ENCODE measurements at regions not wholly inside any gene's neighbourhood (a gene's known extent, or its start where the extent isn't known, plus 50 kb on each side); places are given as distances from the start of the nearest gene placed in this dataset.

GRCh38 chr9:108724652-108725051, 131.1 kb downstream of the ACTL7B start:
- no peak for DNase-seq (ENCODE audit: low spot score)
- no peak for TF ChIP-seq CTCF (IDR thresholded peaks at IDR 0.05)
- Histone ChIP-seq H3K4me1 (peaks cover 0 to 9% of the 10 kb centered on the region in 2 donors), H3K9me3 (no peaks in the 10 kb centered on the region), H3K4me3 (no peak overlapping the region), H3K36me3 (no peaks in the 10 kb centered on the region), H3K27me3 (no peaks in the 10 kb centered on the region), H3K27ac (no peak overlapping the region)

GRCh38 chr9:108724122-108724521, 131.7 kb downstream of the ACTL7B start:
- H3K4me3 ChIP-seq, result no peak overlapping the region
- no peaks in the 10 kb centered on the region for H3K9me3 ChIP-seq
- peaks cover 0 to 9% of the 10 kb centered on the region in 2 donors for H3K4me1 ChIP-seq
- no peak for TF ChIP-seq CTCF (IDR thresholded peaks at IDR 0.05)
- no peaks in the 10 kb centered on the region for H3K27me3 ChIP-seq
- no peaks in the 10 kb centered on the region for H3K36me3 ChIP-seq
- H3K27ac ChIP-seq, result no peak overlapping the region
- DNase-seq (ENCODE audit: low spot score), result no peak

DNA sequence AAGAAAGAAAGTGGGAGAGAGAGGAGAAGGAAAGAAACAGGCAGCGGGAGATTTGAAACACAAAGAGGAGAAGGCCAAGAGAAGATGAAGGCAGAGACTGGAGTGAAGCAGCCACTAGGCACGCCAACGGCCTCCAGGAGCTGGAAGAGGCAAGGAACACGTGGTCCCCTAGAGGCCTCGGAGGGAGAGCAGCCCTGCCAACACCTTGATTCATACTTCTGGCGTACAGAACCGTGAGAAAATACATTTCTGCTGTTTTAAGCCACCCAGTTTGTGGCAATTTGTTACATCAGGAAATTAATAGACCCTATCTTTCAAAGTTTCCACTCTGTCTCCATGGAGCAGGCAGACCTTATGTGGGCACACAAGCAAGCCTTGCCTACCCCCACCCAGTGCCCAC, 133.4 kb downstream of the ACTL7B start:
- Histone ChIP-seq H3K27ac (no peak overlapping the region), H3K27me3 (no peaks in the 10 kb centered on the region), H3K4me1 (peaks cover 0 to 2% of the 10 kb centered on the region in 2 donors), H3K9me3 (no peaks in the 10 kb centered on the region), H3K4me3 (no peak overlapping the region), H3K36me3 (no peaks in the 10 kb centered on the region)
- no peak for TF ChIP-seq CTCF (IDR thresholded peaks at IDR 0.05)
- no peak for DNase-seq (ENCODE audit: low spot score)

DNA sequence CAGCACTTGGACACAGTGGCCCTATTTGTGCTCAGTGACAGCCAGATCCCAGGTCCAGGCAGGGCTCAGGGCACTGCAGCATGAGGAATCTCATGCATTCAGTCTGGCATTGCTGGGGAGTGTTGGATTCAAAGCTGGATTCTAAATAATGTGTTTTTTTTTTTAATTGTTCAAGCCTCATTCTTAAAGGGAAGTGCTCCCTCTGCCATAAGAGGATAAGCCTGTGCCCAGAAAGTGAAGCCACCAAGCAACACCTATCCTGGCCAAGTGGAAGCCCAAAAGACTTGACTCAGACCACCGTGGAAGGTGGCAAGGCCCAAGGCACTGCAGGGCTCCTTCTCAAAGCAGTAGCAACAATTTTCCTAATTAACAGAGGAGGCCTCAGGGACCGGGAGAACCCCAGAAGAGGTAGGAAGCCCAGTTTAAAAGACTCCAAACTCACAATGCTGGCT, 135.6 kb downstream of the ACTL7B start:
- Histone ChIP-seq H3K27me3 (no peaks in the 10 kb centered on the region), H3K27ac (no peak overlapping the region), H3K36me3 (no peaks in the 10 kb centered on the region), H3K9me3 (no peaks in the 10 kb centered on the region), H3K4me3 (no peak overlapping the region), H3K4me1 (no peaks in the 10 kb centered on the region)
- no peak for DNase-seq (ENCODE audit: low spot score)
- no peak for TF ChIP-seq CTCF (IDR thresholded peaks at IDR 0.05)

DNA sequence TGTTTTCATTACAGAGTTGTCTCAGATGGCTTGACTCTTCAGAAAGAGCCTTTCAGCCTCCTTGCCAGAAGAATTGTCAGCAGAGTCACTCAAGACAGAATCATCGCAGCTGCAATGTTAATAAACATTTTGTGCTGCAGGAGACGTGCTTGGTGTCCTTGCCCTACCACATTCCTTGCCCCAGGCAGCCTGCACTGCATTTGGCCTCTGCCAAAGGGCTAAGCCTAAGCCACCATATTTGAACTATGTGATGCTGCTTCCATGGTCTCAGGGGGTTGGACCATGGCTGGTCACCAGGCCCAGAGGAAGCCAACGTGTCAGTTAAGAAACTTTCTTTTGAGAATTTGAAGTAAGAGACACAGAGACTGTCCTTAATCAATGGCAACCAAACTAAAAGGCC, 145.4 kb downstream of the ACTL7B start:
- no peak for DNase-seq (ENCODE audit: low spot score)
- H3K27me3 ChIP-seq, result no peaks in the 10 kb centered on the region
- no peak overlapping the region for H3K4me3 ChIP-seq
- no peaks in the 10 kb centered on the region for H3K36me3 ChIP-seq
- H3K9me3 ChIP-seq, result no peaks in the 10 kb centered on the region
- H3K27ac ChIP-seq, result no peak overlapping the region
- H3K4me1 ChIP-seq, result no peaks in the 10 kb centered on the region
- TF ChIP-seq CTCF (IDR thresholded peaks at IDR 0.05), result no peak

GRCh38 chr9:108709997-108710396, 145.8 kb downstream of the ACTL7B start:
- Histone ChIP-seq H3K36me3 (no peaks in the 10 kb centered on the region), H3K4me3 (no peak overlapping the region), H3K27me3 (no peaks in the 10 kb centered on the region), H3K27ac (no peak overlapping the region), H3K4me1 (no peaks in the 10 kb centered on the region), H3K9me3 (no peaks in the 10 kb centered on the region)
- DNase-seq (ENCODE audit: low spot score), result no peak
- TF ChIP-seq CTCF (IDR thresholded peaks at IDR 0.05), result no peak
